Breast epithelium (tissue), 3 donors: ENCODE measurements at regions not wholly inside any gene's neighbourhood (a gene's known extent, or its start where the extent isn't known, plus 50 kb on each side); places are given as distances from the start of the nearest gene placed in this dataset.

Experiments
- CTCF ChIP-seq, 3 donors: fragments of 450-650 bp; IDR thresholded peaks; one replicate each; pipeline ENCODE4 v1.5.1; 2016 to 2017; ENCODE audit warnings: antibody characterized with exemption in 3 of 3, mild to moderate bottlenecking in 3 of 3, moderate library complexity in 3 of 3
- POLR2A ChIP-seq: fragments of 450-650 bp; IDR thresholded peaks from one replicate; pipeline ENCODE4 v1.6.1; 2016; ENCODE audit warnings: antibody characterized with exemption, mild to moderate bottlenecking, moderate library complexity

GRCh38 chr13:42492372-42492920, 81.5 kb upstream of the TNFSF11 start:
- no peak for TF ChIP-seq CTCF (IDR thresholded peaks at IDR 0.05)
- TF ChIP-seq POLR2A: no peak
